ENCODE measurements at regions not wholly inside any gene's neighbourhood (a gene's known extent, or its start where the extent isn't known, plus 50 kb on each side); places are given as distances from the start of the nearest gene placed in this dataset.

DNA sequence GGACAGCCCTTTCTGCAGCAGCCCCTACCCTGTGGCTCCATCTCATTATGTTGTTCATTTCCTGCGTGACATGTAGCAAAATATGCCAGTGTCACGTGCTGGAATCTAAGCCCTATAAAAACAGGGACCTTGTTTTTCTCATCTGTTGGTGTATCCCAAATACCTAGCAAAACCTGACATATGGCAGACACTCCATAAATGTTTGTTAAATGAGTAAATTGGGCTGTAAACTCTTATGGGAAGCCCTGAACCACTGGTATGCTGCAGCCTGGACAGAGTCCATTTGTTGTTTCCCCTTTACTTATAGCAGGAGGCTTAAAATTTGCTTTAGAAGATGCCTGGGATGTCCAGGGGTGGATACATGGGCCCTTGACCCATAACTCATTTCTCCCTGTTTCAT is 363.8 kb downstream of the NPHP4 start:
- Histone ChIP-seq H3K4me2 (ENCODE audit: insufficient read depth, low read length, poor library complexity, severe bottlenecking) (no peak overlapping the region), H2BK5ac (ENCODE audit: low read length) (no peak overlapping the region)

DNA sequence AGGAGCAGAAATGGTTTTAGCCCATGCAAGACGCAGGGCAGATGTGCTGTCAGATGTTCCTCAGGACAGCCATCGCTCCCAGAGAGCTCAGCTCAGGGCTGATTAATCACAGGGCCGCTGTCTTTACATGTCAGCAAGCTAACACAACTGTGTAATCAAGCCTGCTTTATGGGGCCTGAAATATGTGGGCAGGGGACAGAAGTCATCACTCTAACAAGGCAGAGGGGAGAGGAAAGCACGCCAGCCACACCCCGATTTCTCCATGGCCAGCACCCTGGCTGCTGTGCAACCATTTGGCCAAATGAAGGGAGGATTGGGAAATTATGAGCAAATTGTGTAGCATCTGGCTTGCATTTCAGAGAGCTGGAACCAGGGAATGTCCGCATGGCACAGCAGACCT is 368.8 kb downstream of the NPHP4 start:
- H3K18ac ChIP-seq (ENCODE audit: low read length): no peak overlapping the region

More for the DNA sequence above, 363.8 kb downstream of the NPHP4 start:
- DNase-seq (ENCODE audit: low spot score): no peak
- H2AK5ac ChIP-seq (ENCODE audit: low read depth, low read length): no peak overlapping the region
- peaks cover 0 to 5% (median 0%) of the 10 kb centered on the region in 3 experiments for H3K27me3 ChIP-seq (ENCODE audit: control insufficient read depth in 3 of 3, insufficient read depth in 3 of 3, low read depth in 1 of 3, low read length in 3 of 3)
- H2BK15ac ChIP-seq (ENCODE audit: low read length): no peak overlapping the region
- no peak overlapping the region for H3K9ac ChIP-seq (ENCODE audit: low read depth, low read length, poor library complexity)
- no peak overlapping the region for H2BK120ac ChIP-seq (ENCODE audit: low read depth, low read length)
- no peak overlapping the region for H3K14ac ChIP-seq (ENCODE audit: low read length)
- no peak overlapping the region for H4K8ac ChIP-seq (ENCODE audit: low read depth, low read length)
- no peak overlapping the region for H3K18ac ChIP-seq (ENCODE audit: low read length)
- H3K9me3 ChIP-seq (replicated peaks in 1 of 2; ENCODE audit: control insufficient read depth in 2 of 2, insufficient read depth in 1 of 2, low read depth in 1 of 2, low read length in 2 of 2): no peaks in the 10 kb centered on the region
- H3K4ac ChIP-seq (ENCODE audit: low read length): no peak overlapping the region
- no peaks in the 10 kb centered on the region for H3K36me3 ChIP-seq (replicated peaks in 1 of 2; ENCODE audit: control insufficient read depth in 2 of 2, insufficient read depth in 2 of 2, low read length in 2 of 2)
- no peak overlapping the region for H3K4me3 ChIP-seq (ENCODE audit: low read length in 2 of 2)
- no peaks in the 10 kb centered on the region for H3K4me1 ChIP-seq (ENCODE audit: control insufficient read depth in 2 of 2, insufficient read depth in 1 of 2, low read depth in 1 of 2, low read length in 2 of 2)
- no peak overlapping the region for H2BK12ac ChIP-seq (ENCODE audit: low read length)
- no peak overlapping the region for H3K23ac ChIP-seq (ENCODE audit: low read depth, low read length, poor library complexity)
- no peak overlapping the region for H4K91ac ChIP-seq (ENCODE audit: low read depth, low read length, poor library complexity)
- no peak overlapping the region for H2AFZ ChIP-seq (ENCODE audit: low read length)
- H3K79me1 ChIP-seq (ENCODE audit: low read depth, low read length): no peaks in the 10 kb centered on the region
- WGBS, 2 donors (ENCODE audit: extremely low coverage in 2 of 2, insufficient read length in 2 of 2, insufficient replicate concordance in 1 of 2): no CpG with 5 or more reads among the region's 2 CpGs
- no peak overlapping the region for H3K27ac ChIP-seq (replicated peaks; ENCODE audit: low read length)

DNA sequence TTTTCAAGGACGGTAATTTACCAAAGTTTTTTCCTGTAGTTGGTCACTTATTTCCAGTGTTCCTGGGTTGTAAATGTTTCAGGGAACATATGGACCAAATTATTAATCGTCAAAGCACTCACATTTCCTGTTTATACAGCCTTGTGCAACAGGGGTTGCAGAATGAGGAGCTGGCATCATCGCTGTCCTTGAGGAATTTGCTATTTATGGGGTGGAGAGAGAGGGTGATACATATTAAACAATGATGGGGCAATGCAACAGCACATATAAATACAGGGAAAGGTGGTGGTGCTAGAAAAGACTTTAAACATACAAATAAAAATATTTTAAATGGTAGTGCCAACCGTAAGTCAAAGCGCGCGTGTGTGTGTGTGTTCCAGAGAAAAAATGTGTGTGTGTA is 369.8 kb downstream of the NPHP4 start:
- H3K36me3 ChIP-seq (replicated peaks in 1 of 2; ENCODE audit: control insufficient read depth in 2 of 2, insufficient read depth in 2 of 2, low read length in 2 of 2): no peaks in the 10 kb centered on the region
- no peak overlapping the region for H3K18ac ChIP-seq (ENCODE audit: low read length)
- no peak overlapping the region for H2BK15ac ChIP-seq (ENCODE audit: low read length)
- WGBS, 2 donors (ENCODE audit: extremely low coverage in 2 of 2, insufficient read length in 2 of 2, insufficient replicate concordance in 1 of 2): no CpG with 5 or more reads among the region's 7 CpGs
- H3K14ac ChIP-seq (ENCODE audit: low read length): no peak overlapping the region
- DNase-seq (ENCODE audit: low spot score): no peak
- peaks cover 0 to 1% of the 10 kb centered on the region in 2 donors for H3K4me1 ChIP-seq (ENCODE audit: control insufficient read depth in 2 of 2, insufficient read depth in 1 of 2, low read depth in 1 of 2, low read length in 2 of 2)
- no peak overlapping the region for H2BK12ac ChIP-seq (ENCODE audit: low read length)
- peaks cover 0 to 7% (median 0%) of the 10 kb centered on the region in 3 experiments for H3K27me3 ChIP-seq (ENCODE audit: control insufficient read depth in 3 of 3, insufficient read depth in 3 of 3, low read depth in 1 of 3, low read length in 3 of 3)
- H2AFZ ChIP-seq (ENCODE audit: low read length): no peak overlapping the region
- H2BK120ac ChIP-seq (ENCODE audit: low read depth, low read length): no peak overlapping the region
- no peak overlapping the region for H3K4me2 ChIP-seq (ENCODE audit: insufficient read depth, low read length, poor library complexity, severe bottlenecking)
- no peak overlapping the region for H3K4me3 ChIP-seq (ENCODE audit: low read length in 2 of 2)
- no peaks in the 10 kb centered on the region for H3K79me1 ChIP-seq (ENCODE audit: low read depth, low read length)
- no peaks in the 10 kb centered on the region for H3K9me3 ChIP-seq (replicated peaks in 1 of 2; ENCODE audit: control insufficient read depth in 2 of 2, insufficient read depth in 1 of 2, low read depth in 1 of 2, low read length in 2 of 2)
- no peak overlapping the region for H4K8ac ChIP-seq (ENCODE audit: low read depth, low read length)
- no peak overlapping the region for H3K9ac ChIP-seq (ENCODE audit: low read depth, low read length, poor library complexity)
- H2AK5ac ChIP-seq (ENCODE audit: low read depth, low read length): no peak overlapping the region
- H3K27ac ChIP-seq (replicated peaks; ENCODE audit: low read length): no peak overlapping the region
- H2BK5ac ChIP-seq (ENCODE audit: low read length): no peak overlapping the region
- no peak overlapping the region for H4K91ac ChIP-seq (ENCODE audit: low read depth, low read length, poor library complexity)
- H3K4ac ChIP-seq (ENCODE audit: low read length): no peak overlapping the region
- H3K23ac ChIP-seq (ENCODE audit: low read depth, low read length, poor library complexity): no peak overlapping the region

More for the DNA sequence above, 368.8 kb downstream of the NPHP4 start:
- Histone ChIP-seq H3K4me2 (ENCODE audit: insufficient read depth, low read length, poor library complexity, severe bottlenecking) (no peak overlapping the region), H2BK12ac (ENCODE audit: low read length) (no peak overlapping the region), H3K4ac (ENCODE audit: low read length) (no peak overlapping the region), H3K4me1 (ENCODE audit: control insufficient read depth in 2 of 2, insufficient read depth in 1 of 2, low read depth in 1 of 2, low read length in 2 of 2) (no peaks in the 10 kb centered on the region), H2AK5ac (ENCODE audit: low read depth, low read length) (no peak overlapping the region), H3K14ac (ENCODE audit: low read length) (no peak overlapping the region), H4K8ac (ENCODE audit: low read depth, low read length) (no peak overlapping the region), H3K4me3 (ENCODE audit: low read length in 2 of 2) (no peak overlapping the region), H2AFZ (ENCODE audit: low read length) (no peak overlapping the region), H3K27me3 (ENCODE audit: control insufficient read depth in 3 of 3, insufficient read depth in 3 of 3, low read depth in 1 of 3, low read length in 3 of 3) (peaks cover 0 to 6% (median 0%) of the 10 kb centered on the region in 3 experiments), H2BK5ac (ENCODE audit: low read length) (no peak overlapping the region), H3K36me3 (replicated peaks in 1 of 2; ENCODE audit: control insufficient read depth in 2 of 2, insufficient read depth in 2 of 2, low read length in 2 of 2) (no peaks in the 10 kb centered on the region), H3K27ac (replicated peaks; ENCODE audit: low read length) (no peak overlapping the region), H4K91ac (ENCODE audit: low read depth, low read length, poor library complexity) (no peak overlapping the region), H2BK120ac (ENCODE audit: low read depth, low read length) (no peak overlapping the region), H3K23ac (ENCODE audit: low read depth, low read length, poor library complexity) (no peak overlapping the region), H3K79me1 (ENCODE audit: low read depth, low read length) (no peaks in the 10 kb centered on the region), H2BK15ac (ENCODE audit: low read length) (no peak overlapping the region), H3K9me3 (replicated peaks in 1 of 2; ENCODE audit: control insufficient read depth in 2 of 2, insufficient read depth in 1 of 2, low read depth in 1 of 2, low read length in 2 of 2) (no peaks in the 10 kb centered on the region), H3K9ac (ENCODE audit: low read depth, low read length, poor library complexity) (no peak overlapping the region)
- WGBS, 2 donors (ENCODE audit: extremely low coverage in 2 of 2, insufficient read length in 2 of 2, insufficient replicate concordance in 1 of 2): no CpG with 5 or more reads among the region's 6 CpGs
- DNase-seq (ENCODE audit: low spot score): no peak

DNA sequence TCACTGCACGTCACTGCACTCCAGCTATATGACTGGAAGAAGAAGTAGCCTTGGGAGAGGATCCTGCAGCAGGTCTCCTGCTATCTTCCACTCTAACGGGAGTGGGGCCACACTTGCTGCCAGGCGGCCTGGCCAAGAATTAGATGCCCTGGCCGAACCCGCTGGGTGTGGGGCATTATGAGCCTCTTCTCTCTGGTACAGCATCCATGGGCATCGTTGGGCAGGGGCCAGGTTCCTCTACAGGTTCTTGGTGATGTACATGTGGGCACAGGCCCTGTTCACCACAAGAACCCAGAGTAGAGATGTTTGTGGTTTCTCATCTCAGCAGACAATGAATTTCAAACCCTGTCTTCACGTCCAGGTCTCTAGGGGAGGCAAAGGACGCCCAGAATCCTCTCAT is 370.5 kb downstream of the NPHP4 start:
- no peak overlapping the region for H2BK5ac ChIP-seq (ENCODE audit: low read length)
- no peak overlapping the region for H3K4me2 ChIP-seq (ENCODE audit: insufficient read depth, low read length, poor library complexity, severe bottlenecking)
- H2BK15ac ChIP-seq (ENCODE audit: low read length): no peak overlapping the region
- H4K91ac ChIP-seq (ENCODE audit: low read depth, low read length, poor library complexity): no peak overlapping the region
- no peak overlapping the region for H2AK5ac ChIP-seq (ENCODE audit: low read depth, low read length)
- no peak overlapping the region for H3K23ac ChIP-seq (ENCODE audit: low read depth, low read length, poor library complexity)
- no peak overlapping the region for H3K27ac ChIP-seq (replicated peaks; ENCODE audit: low read length)
- H3K4me3 ChIP-seq (ENCODE audit: low read length in 2 of 2): no peak overlapping the region
- peaks cover 0 to 1% of the 10 kb centered on the region in 2 donors for H3K4me1 ChIP-seq (ENCODE audit: control insufficient read depth in 2 of 2, insufficient read depth in 1 of 2, low read depth in 1 of 2, low read length in 2 of 2)
- no peaks in the 10 kb centered on the region for H3K9me3 ChIP-seq (replicated peaks in 1 of 2; ENCODE audit: control insufficient read depth in 2 of 2, insufficient read depth in 1 of 2, low read depth in 1 of 2, low read length in 2 of 2)
- no peak for DNase-seq (ENCODE audit: low spot score)
- no peaks in the 10 kb centered on the region for H3K79me1 ChIP-seq (ENCODE audit: low read depth, low read length)
- peak overlapping the region; percentile 1 for H3K18ac ChIP-seq (ENCODE audit: low read length)
- no peak overlapping the region for H2BK120ac ChIP-seq (ENCODE audit: low read depth, low read length)
- no peak overlapping the region for H3K4ac ChIP-seq (ENCODE audit: low read length)
- H3K27me3 ChIP-seq (ENCODE audit: control insufficient read depth in 3 of 3, insufficient read depth in 3 of 3, low read depth in 1 of 3, low read length in 3 of 3): peaks cover 0 to 13% (median 0%) of the 10 kb centered on the region in 3 experiments
- no peaks in the 10 kb centered on the region for H3K36me3 ChIP-seq (replicated peaks in 1 of 2; ENCODE audit: control insufficient read depth in 2 of 2, insufficient read depth in 2 of 2, low read length in 2 of 2)
- WGBS, 2 donors (ENCODE audit: extremely low coverage in 2 of 2, insufficient read length in 2 of 2, insufficient replicate concordance in 1 of 2): no CpG with 5 or more reads among the region's 8 CpGs
- H2BK12ac ChIP-seq (ENCODE audit: low read length): no peak overlapping the region
- H3K14ac ChIP-seq (ENCODE audit: low read length): no peak overlapping the region
- no peak overlapping the region for H2AFZ ChIP-seq (ENCODE audit: low read length)
- H4K8ac ChIP-seq (ENCODE audit: low read depth, low read length): no peak overlapping the region
- H3K9ac ChIP-seq (ENCODE audit: low read depth, low read length, poor library complexity): no peak overlapping the region
